ENCODE measurements at regions not wholly inside any gene's neighbourhood (a gene's known extent, or its start where the extent isn't known, plus 50 kb on each side); places are given as distances from the start of the nearest gene placed in this dataset.

DNA sequence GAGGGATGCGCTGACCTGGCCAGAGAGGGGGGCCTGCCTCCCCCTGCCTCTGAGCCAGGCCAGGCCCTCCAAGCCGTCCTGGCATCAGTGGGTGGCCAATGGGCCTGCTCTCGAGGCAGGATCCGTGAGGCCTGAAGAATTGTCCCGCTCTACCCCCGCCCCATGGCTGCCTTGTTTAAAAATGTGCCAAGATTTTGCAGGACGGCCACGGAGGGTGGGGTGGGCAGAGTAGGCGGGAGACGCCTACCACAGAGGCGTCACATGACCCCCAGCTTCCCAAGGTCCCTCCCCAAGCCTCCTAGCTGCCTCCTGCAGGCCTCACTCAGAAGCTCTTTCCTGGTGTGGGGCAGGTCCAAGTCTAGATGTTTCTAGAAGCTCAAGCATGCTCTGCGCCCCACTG, 69.5 kb downstream of the ENGASE start:
- H3K4me3 ChIP-seq (ENCODE audit: low read depth, low read length), result no peak overlapping the region
- no peak for DNase-seq (ENCODE audit: low read depth)

DNA sequence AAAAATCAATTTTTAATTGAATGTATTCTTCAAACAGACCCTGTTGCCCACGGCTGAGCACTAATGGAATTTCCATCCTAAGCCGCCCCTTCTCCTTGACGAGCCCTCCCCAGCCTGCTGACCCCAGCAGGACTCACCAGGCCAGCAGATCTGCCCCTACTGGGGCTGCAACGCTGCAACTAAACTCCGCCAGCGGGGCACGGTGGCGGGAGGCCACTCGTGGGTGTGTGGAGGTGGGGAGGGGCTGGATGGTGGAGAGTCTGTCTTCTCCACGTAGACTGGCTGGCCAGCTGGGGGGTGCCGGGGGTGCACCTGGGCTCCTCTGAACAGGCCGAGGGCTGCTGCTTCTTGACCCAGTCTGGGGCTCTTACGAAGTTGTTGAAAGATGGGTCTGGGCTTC, 67.8 kb downstream of the ENGASE start:
- no peak for DNase-seq (ENCODE audit: low read depth)

DNA sequence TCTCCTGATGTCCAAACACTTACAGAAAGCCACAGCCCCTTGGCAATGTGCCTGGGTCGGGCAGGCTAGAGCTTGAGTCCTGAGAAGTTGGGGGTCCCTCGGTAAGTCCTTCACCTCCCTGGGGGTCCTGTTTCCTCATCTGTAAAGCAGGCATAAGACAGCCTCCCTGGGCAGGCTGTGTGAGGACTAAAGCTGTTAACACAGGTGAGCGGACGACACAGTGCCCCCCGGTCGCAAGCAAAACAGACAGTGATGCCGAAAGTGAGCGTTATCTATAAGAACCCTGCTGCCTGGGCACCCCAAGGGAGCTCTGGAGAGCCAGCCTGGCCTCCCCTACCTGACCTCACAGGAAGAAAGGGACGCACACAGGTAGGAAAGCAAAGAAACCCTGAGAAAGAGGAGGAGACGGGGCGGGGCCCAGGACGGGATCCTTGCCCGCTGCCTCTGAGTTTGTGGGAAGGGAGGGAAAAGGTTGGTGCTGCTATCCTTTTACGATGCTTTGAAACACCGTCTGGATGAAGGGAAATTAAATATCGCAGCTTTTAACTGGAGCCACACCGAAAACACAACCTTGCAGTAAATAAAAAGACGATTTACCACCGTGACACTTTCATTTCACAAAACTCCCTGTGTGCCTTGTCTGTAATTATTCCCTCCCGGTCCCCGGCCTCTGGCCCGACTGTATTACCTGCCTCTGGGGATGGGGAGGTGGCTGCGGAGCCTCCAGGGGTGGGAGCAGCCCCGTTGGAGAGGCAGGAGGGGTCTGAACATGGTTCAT, 67.1 kb downstream of the ENGASE start:
- no peak for DNase-seq (ENCODE audit: low read depth)
- no peak overlapping the region for H3K4me3 ChIP-seq (ENCODE audit: low read depth, low read length)

More for the DNA sequence above, 67.8 kb downstream of the ENGASE start:
- no peak overlapping the region for H3K4me3 ChIP-seq (ENCODE audit: low read depth, low read length)

DNA sequence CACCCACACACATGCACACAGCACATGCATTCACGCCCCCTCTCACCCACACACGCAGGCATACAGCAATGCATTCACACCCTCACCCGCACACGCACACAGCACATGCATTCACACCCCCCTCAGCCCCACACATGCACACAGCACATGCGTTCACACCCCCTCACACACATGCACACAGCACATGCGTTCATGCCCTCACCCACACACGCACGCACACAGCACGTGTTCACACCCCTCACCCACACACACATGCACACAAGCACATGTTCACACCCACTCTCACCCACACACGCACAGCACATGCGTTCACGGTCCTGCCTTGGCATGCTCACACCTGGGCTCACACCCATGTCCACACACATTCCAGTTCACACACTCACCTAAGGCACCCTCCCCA, 64.2 kb downstream of the ENGASE start:
- no peak for DNase-seq (ENCODE audit: low read depth)
- H3K4me3 ChIP-seq (ENCODE audit: low read depth, low read length), result no peak overlapping the region

DNA sequence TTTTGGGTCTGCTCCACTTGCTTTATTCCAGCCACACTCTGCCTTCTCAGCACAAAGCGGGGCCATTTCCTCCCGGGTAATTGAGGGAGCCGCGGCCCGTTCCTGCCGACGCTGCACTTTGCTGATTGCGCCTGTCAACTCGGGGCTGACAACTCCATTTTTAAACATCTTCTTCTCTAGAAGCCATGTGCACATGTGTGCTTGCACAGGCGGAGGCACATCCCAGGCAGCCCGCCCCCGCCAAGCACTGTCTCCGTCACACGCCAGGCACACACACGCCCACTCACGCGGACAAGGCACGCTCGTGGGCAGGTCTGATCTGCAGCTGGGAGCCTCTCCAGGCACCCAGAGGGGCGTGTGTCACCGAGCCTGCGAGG, 63.2 kb downstream of the ENGASE start:
- DNase-seq (ENCODE audit: low read depth), result no peak
- H3K4me3 ChIP-seq (ENCODE audit: low read depth, low read length), result no peak overlapping the region

DNA sequence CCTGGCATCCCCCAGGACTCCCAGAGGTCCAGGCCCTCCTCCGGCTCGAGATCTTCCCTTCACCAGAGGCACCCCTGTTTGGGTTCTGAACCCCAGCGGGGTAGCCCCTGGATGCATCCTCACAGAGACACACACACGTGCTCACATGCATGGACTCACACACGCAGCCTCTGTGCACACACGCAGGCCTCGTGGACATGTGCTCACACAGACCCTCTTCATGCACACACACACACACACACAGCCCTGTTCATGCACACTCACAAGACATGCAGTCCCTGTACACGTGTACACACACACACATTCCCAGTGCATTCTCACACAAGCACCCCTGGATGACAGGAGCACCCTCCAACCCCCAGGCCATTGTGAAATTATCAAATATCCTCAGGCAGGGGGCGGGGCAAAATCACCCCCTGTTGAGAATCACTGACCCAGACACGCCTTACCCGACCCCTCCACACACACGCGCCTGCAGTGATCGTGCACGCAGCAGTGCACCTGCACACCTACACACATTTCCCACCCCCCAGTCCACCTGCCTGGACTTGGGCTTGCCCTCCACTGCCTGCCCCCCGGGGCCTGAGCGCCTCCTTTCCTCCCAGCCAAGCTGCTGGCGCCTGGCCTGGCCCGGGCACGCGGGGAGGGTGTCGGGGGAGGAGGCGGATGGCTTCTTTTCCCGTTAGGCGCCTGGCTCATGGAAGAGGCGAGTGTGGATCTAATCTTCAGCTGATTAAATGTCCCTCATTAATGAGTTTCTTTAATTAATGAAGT, 62.6 kb downstream of the ENGASE start:
- DNase-seq (ENCODE audit: low read depth), result no peak
- H3K4me3 ChIP-seq (ENCODE audit: low read depth, low read length), result no peak overlapping the region

DNA sequence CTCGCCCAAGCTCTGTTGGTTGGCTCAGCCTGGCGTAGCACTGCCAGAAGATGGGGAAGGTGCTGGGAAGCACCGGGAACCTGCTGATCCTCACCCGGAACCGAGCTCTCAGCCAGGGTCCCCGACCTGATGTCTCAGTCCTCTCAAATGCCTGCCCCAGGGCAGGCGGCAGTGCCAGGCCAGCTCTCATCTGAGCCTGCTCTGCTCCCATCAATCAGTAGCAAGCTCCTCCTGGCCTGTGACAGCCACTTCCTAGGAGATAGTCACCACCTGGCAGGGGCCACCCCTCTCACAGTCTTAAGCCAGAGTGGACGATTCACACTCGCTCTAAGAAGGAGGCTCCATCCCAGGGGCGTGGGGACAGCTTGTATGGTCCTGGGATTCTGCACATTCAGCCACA, 62.0 kb downstream of the ENGASE start:
- no peak for DNase-seq (ENCODE audit: low read depth)
- H3K4me3 ChIP-seq (ENCODE audit: low read depth, low read length), result no peak overlapping the region
